ENCODE measurements at regions not wholly inside any gene's neighbourhood (a gene's known extent, or its start where the extent isn't known, plus 50 kb on each side); places are given as distances from the start of the nearest gene placed in this dataset.

- H4K5ac ChIP-seq (ENCODE audit: low read depth, low read length): no peak overlapping the region
- ATAC-seq (ENCODE audit: low read depth) (no peak), DNase-seq (no peak)
- H3K14ac ChIP-seq (replicated peaks; ENCODE audit: low read depth, low read length): no peak overlapping the region
- dilution Hi-C loops (cut with HindIII; ENCODE audit: low sequenced_read_pairs, unreplicated experiment) (no loop called here), in situ Hi-C loops (cut with MboI; ENCODE audit: low sequenced_read_pairs) (no loop called here), intact Hi-C loops (cut with micrococcal nuclease) (no loop called here)
- peaks cover 14% of the 10 kb centered on the region for H3K27me3 ChIP-seq (ENCODE audit: control insufficient read depth, insufficient read depth, low read length)
- no peak overlapping the region for H2AK5ac ChIP-seq (ENCODE audit: low read depth, low read length)
- no peak overlapping the region for H4K8ac ChIP-seq (ENCODE audit: low read depth in 2 of 2, low read length in 2 of 2)
- no peak overlapping the region for H3K56ac ChIP-seq (ENCODE audit: extremely low read depth, insufficient read depth, low read length)
- H3K4me1 ChIP-seq (ENCODE audit: control insufficient read depth, insufficient read depth, low read length): no peaks in the 10 kb centered on the region
- no peak overlapping the region for H4K91ac ChIP-seq (ENCODE audit: insufficient read depth, low read depth, low read length)
- no peaks in the 10 kb centered on the region for H3K36me3 ChIP-seq (ENCODE audit: control insufficient read depth, insufficient read depth, low read length)
- no peak for TF ChIP-seq RFX5 (IDR thresholded peaks at IDR 0.05; ENCODE audit: low read depth, low read length)
- no peak for TF ChIP-seq POLR2A (IDR thresholded peaks at IDR 0.05; ENCODE audit: low read depth, low read length)
- TF ChIP-seq RAD21 (IDR thresholded peaks at IDR 0.05; ENCODE audit: low read length): no peak
- no peak for TF ChIP-seq RCOR1 (IDR thresholded peaks at IDR 0.05; ENCODE audit: insufficient replicate concordance, low read length)
- no peak for TF ChIP-seq MAFK (IDR thresholded peaks at IDR 0.05; ENCODE audit: low read depth, low read length)
- TF ChIP-seq CEBPB (IDR thresholded peaks at IDR 0.05; ENCODE audit: low read depth, low read length): no peak
- no peak for TF ChIP-seq MXI1 (IDR thresholded peaks at IDR 0.05; ENCODE audit: borderline replicate concordance, low read depth, low read length)
- no peak for TF ChIP-seq SMC3 (IDR thresholded peaks at IDR 0.05; ENCODE audit: low read depth, low read length)
- no peak for TF ChIP-seq BHLHE40 (IDR thresholded peaks at IDR 0.05; ENCODE audit: low read depth, low read length)
- no peak for TF ChIP-seq ELK1 (IDR thresholded peaks at IDR 0.05; ENCODE audit: borderline replicate concordance, low read depth, low read length)
- no peak for TF ChIP-seq MAZ (IDR thresholded peaks at IDR 0.05; ENCODE audit: borderline replicate concordance, low read depth, low read length)
- no peak for TF ChIP-seq FOS (IDR thresholded peaks at IDR 0.05; ENCODE audit: low read depth, low read length)
- no peak for TF ChIP-seq NFE2L2 (IDR thresholded peaks at IDR 0.05; ENCODE audit: low read depth, low read length)
- TF ChIP-seq USF2 (IDR thresholded peaks at IDR 0.05; ENCODE audit: low read depth, low read length): no peak
- TF ChIP-seq CTCF (conservative IDR thresholded peaks at IDR 0.05; ENCODE audit: low read depth, low read length): no peak
- no peak for TF ChIP-seq CHD1 (IDR thresholded peaks at IDR 0.05; ENCODE audit: low read depth, low read length)
- no peak overlapping the region for H2BK120ac ChIP-seq (ENCODE audit: low read depth, low read length)
- WGBS, 2 experiments (ENCODE audit: extremely low coverage in 2 of 2, insufficient read length in 1 of 2): no CpG with 5 or more reads among the region's 3 CpGs
- no peak overlapping the region for H2AK9ac ChIP-seq (replicated peaks; ENCODE audit: low read depth, low read length, poor library complexity)
- CTCF ChIA-PET: no interaction called here
- H3K4ac ChIP-seq (ENCODE audit: low read depth, low read length): no peak overlapping the region
- no peak overlapping the region for H2BK20ac ChIP-seq (ENCODE audit: low read depth, low read length)
- no peak overlapping the region for H3K4me2 ChIP-seq (ENCODE audit: low read depth, low read length)
- no peaks in the 10 kb centered on the region for H3K79me1 ChIP-seq (ENCODE audit: low read depth in 1 of 2, low read length in 2 of 2)
- no peak overlapping the region for H3K23ac ChIP-seq (ENCODE audit: low read depth, low read length)
- no peak overlapping the region for H3K18ac ChIP-seq (ENCODE audit: low read depth, low read length)
- H4K20me1 ChIP-seq (ENCODE audit: insufficient read depth, low read length): no peaks in the 10 kb centered on the region
- H3K4me3 ChIP-seq (ENCODE audit: insufficient read depth, low read depth, low read length): no peak overlapping the region
- no peak overlapping the region for H2BK15ac ChIP-seq (ENCODE audit: low read depth, low read length)
- no peaks in the 10 kb centered on the region for H3K9me3 ChIP-seq (ENCODE audit: control insufficient read depth, insufficient read depth, low read length)
- H3K27ac ChIP-seq (ENCODE audit: insufficient read depth, low read length): no peak overlapping the region
- BruUV-seq (replicated peaks): no TSS peak
- H2BK5ac ChIP-seq (ENCODE audit: low read depth, low read length, poor library complexity, severe bottlenecking): no peak overlapping the region
- POLR2A ChIA-PET (ENCODE audit: unreplicated experiment): no interaction called here
- H3K9me1 ChIP-seq (ENCODE audit: insufficient read depth, low read length): no peaks in the 10 kb centered on the region
- no peak overlapping the region for H2AFZ ChIP-seq (replicated peaks; ENCODE audit: low read length, poor library complexity)
- no peak overlapping the region for H3K9ac ChIP-seq (ENCODE audit: low read depth, low read length)
Observed at GRCh38 chr20:24744747-24745146, 204.3 kb upstream of the CST7 start.
